Mesothelial cell of epicardium (in vitro differentiated cells): ENCODE measurements at regions not wholly inside any gene's neighbourhood (a gene's known extent, or its start where the extent isn't known, plus 50 kb on each side); places are given as distances from the start of the nearest gene placed in this dataset.
"Not testable (repeated sequence)": the region's sequence is repeated elsewhere in the genome, so short reads cannot be mapped to it uniquely, and the experiment has no call there.

ENCODE experiments used
- DNase-seq, 2 experiments: peaks; one replicate each; pipeline ENCODE4 v3.0.0; 2021; ENCODE audit warnings: low spot score in 2 of 2; ENCODE audit not compliant: unreplicated experiment in 2 of 2
- H3K27ac Mint-ChIP-seq: 2 replicates; pipeline ENCODE4 v1.8.0; 2021; ENCODE audit warnings: mixed read lengths
- H3K27me3 Mint-ChIP-seq: 2 replicates; pipeline ENCODE4 v1.8.0; 2021; ENCODE audit warnings: low read depth, mixed read lengths
- H3K36me3 Mint-ChIP-seq: 2 replicates; pipeline ENCODE4 v1.8.0; 2021; ENCODE audit warnings: mixed read lengths
- H3K4me1 Mint-ChIP-seq: 2 replicates; pipeline ENCODE4 v1.8.0; 2021; ENCODE audit warnings: mixed read lengths
- H3K4me3 Mint-ChIP-seq: 2 replicates; pipeline ENCODE4 v1.8.0; 2021; ENCODE audit warnings: mild to moderate bottlenecking, moderate library complexity, mixed read lengths
- H3K9me3 Mint-ChIP-seq: 2 replicates; pipeline ENCODE4 v1.8.0; 2021; ENCODE audit warnings: mixed read lengths
- TF ChIP-seq, protein P1 (sequence below): fragments of 200-600 bp; sonication (generic); IDR thresholded peaks from one replicate; pipeline ENCODE4 v1.5.0; 2021; ENCODE audit warnings: antibody characterized with exemption; ENCODE audit not compliant: unreplicated experiment

DNA sequence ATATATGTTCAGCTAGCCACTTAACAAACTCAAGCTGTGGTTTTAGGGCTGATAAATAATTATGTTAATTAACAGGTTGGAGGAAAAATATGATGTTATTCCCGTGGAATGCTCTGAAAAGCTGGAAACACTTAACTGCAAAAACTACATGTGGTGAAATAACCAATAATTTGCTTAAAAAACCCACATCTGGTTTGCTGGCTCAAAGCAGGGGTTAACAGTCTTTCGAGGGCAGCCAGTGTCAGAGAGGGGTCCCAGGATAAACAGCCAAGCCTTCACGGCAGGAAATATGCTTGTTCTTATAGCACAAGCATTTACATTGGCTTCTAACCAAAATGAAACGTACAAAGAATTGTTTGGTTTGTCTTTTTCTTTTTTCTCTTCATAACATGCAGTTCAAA lies 254.0 kb upstream of the GAS1 start:
- no peaks in the 10 kb centered on the region for H3K36me3 Mint-ChIP-seq
- no peak overlapping the region for H3K4me3 Mint-ChIP-seq
- H3K4me1 Mint-ChIP-seq, result peaks cover 28% of the 10 kb centered on the region
- no peak for DNase-seq
- TF ChIP-seq, protein P1, sequence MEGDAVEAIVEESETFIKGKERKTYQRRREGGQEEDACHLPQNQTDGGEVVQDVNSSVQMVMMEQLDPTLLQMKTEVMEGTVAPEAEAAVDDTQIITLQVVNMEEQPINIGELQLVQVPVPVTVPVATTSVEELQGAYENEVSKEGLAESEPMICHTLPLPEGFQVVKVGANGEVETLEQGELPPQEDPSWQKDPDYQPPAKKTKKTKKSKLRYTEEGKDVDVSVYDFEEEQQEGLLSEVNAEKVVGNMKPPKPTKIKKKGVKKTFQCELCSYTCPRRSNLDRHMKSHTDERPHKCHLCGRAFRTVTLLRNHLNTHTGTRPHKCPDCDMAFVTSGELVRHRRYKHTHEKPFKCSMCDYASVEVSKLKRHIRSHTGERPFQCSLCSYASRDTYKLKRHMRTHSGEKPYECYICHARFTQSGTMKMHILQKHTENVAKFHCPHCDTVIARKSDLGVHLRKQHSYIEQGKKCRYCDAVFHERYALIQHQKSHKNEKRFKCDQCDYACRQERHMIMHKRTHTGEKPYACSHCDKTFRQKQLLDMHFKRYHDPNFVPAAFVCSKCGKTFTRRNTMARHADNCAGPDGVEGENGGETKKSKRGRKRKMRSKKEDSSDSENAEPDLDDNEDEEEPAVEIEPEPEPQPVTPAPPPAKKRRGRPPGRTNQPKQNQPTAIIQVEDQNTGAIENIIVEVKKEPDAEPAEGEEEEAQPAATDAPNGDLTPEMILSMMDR, result no peak
- H3K27me3 Mint-ChIP-seq, result peaks cover 5% of the 10 kb centered on the region
- H3K9me3 Mint-ChIP-seq, result no peaks in the 10 kb centered on the region
- H3K27ac Mint-ChIP-seq, result peak overlapping the region; percentile 15

DNA sequence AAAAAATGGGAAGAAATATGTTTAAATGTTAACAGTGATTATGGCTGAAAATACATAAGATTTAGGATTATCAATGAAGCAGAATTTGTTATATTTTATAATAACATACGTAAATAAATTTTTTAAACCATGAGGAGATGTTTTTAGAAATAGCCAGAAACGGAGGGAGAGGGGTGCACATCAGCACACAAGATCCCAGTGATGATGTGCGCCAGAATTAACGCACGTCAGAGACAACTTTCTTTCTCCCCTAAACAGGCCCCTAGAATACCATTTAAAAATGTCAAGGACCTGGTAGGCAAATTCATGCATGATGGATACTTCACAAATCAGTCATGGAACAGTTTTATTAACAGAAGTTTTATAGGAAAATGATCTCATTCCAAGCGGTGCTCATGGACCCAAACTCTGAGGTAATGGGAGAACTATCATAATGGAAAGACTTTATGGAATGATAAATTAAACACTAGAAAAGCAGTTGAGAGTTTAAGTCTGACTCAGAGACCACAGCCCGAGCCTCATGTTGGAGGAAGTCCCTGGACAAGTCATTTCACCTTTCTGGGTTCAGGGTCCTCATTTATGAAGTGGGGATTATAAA lies 258.9 kb upstream of the GAS1 start:
- Mint-ChIP-seq H3K4me3 (no peak overlapping the region), H3K9me3 (peaks cover 2% of the 10 kb centered on the region), H3K36me3 (no peaks in the 10 kb centered on the region), H3K4me1 (peaks cover 15% of the 10 kb centered on the region), H3K27me3 (no peaks in the 10 kb centered on the region), H3K27ac (no peak overlapping the region)
- no peak for DNase-seq
- TF ChIP-seq, protein P1, result no peak

DNA sequence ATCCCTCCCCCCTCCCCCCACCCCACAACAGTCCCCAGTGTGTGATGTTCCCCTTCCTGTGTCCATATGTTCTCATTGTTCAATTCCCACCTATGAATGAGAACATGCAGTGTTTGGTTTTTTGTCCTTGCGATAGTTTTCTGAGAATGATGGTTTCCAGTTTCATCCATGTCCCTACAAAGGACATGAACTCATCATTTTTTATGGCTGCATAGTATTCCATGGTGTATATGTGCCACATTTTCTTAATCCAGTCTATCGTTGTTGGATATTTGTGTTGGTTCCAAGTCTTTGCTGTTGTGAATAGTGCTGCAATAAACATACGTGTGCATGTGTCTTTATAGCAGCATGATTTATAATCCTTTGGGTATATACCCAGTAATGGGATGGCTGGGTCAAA lies 263.4 kb upstream of the GAS1 start:
- not testable (repeated sequence) for H3K36me3 Mint-ChIP-seq, H3K27me3 Mint-ChIP-seq, H3K27ac Mint-ChIP-seq, DNase-seq, H3K4me3 Mint-ChIP-seq, H3K9me3 Mint-ChIP-seq
- H3K4me1 Mint-ChIP-seq, result peaks cover 22% of the 10 kb centered on the region

DNA sequence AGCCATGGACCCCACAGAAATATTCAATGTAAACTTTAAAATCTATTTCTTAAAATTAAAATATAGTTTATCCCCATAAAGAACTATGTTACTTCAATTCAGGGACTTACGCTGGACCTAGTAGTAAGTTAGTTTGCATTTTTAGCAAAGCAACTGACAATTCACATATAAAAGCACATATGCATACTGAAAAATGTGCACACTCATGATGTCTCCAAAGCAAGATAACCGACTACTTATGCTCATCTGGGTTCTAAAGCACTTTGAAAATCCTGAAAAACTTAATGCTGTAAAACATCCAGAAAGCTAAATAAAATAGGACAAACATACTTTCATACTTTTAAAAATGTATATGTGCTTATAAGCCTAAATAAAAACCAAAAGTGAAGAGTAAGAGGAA lies 264.4 kb upstream of the GAS1 start:
- peaks cover 2% of the 10 kb centered on the region for H3K9me3 Mint-ChIP-seq
- TF ChIP-seq, protein P1, result no peak
- DNase-seq, result no peak
- H3K27ac Mint-ChIP-seq, result no peak overlapping the region
- no peaks in the 10 kb centered on the region for H3K27me3 Mint-ChIP-seq
- H3K36me3 Mint-ChIP-seq, result no peaks in the 10 kb centered on the region
- no peak overlapping the region for H3K4me3 Mint-ChIP-seq
- H3K4me1 Mint-ChIP-seq, result peaks cover 19% of the 10 kb centered on the region

DNA sequence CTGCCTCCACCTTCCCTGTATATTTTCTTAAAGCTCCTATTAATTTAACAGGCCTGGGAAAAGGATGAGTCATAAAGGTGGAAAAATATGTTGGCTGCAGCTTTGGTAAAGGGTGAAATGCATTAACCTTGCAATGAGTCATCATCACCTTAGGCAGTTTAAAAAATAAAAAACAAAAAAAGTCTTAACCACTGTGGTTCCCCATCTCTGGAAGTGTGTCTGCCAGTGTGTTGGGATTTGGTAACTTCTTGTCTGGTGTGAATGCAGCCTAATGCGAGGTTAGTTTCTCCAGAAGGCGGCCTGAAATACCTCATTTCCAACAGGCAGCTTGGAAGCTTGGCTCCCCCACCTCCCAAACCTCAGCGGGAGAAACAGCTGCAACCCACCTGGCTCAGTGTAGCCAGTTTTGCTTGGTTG lies 265.3 kb upstream of the GAS1 start:
- H3K4me1 Mint-ChIP-seq, result peaks cover 19% of the 10 kb centered on the region
- no peak for DNase-seq
- H3K9me3 Mint-ChIP-seq, result peaks cover 2% of the 10 kb centered on the region
- TF ChIP-seq, protein P1, result no peak
- H3K36me3 Mint-ChIP-seq, result no peaks in the 10 kb centered on the region
- no peak overlapping the region for H3K4me3 Mint-ChIP-seq
- no peak overlapping the region for H3K27ac Mint-ChIP-seq
- H3K27me3 Mint-ChIP-seq, result no peaks in the 10 kb centered on the region

DNA sequence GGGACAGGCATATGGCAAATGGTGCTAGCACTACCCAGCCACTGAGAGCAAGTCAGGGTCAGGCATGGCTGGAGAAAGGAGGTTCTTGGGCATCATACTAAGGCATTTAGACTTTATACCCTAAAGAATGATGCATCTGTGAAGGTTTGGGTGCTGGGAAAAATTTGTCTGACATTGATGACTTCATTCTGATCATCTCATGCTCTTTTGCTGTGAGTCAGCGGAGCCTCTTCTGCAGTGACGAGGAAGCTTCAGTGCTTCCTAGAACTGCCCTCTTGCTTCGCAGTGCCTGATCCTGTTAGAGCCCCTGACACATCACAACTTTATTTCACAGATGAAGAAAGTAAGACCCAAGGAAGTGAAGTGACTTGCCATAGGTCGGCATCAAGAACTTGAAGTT lies 266.6 kb upstream of the GAS1 start:
- TF ChIP-seq, protein P1, result no peak
- Mint-ChIP-seq H3K27ac (no peak overlapping the region), H3K4me1 (peaks cover 19% of the 10 kb centered on the region)

More for the DNA sequence above, 266.6 kb upstream of the GAS1 start:
- Mint-ChIP-seq H3K9me3 (peaks cover 2% of the 10 kb centered on the region), H3K27me3 (no peaks in the 10 kb centered on the region), H3K36me3 (no peaks in the 10 kb centered on the region), H3K4me3 (no peak overlapping the region)
- no peak for DNase-seq
